DMS153 (cell line): ENCODE measurements at regions not wholly inside any gene's neighbourhood (a gene's known extent, or its start where the extent isn't known, plus 50 kb on each side); places are given as distances from the start of the nearest gene placed in this dataset.
"Not testable (repeated sequence)": the region's sequence is repeated elsewhere in the genome, so short reads cannot be mapped to it uniquely, and the experiment has no call there.

ENCODE experiments used
- DNase-seq: peaks from one replicate; lab custom pipeline; 2025; lab: John Stamatoyannopoulos, UW

DNA sequence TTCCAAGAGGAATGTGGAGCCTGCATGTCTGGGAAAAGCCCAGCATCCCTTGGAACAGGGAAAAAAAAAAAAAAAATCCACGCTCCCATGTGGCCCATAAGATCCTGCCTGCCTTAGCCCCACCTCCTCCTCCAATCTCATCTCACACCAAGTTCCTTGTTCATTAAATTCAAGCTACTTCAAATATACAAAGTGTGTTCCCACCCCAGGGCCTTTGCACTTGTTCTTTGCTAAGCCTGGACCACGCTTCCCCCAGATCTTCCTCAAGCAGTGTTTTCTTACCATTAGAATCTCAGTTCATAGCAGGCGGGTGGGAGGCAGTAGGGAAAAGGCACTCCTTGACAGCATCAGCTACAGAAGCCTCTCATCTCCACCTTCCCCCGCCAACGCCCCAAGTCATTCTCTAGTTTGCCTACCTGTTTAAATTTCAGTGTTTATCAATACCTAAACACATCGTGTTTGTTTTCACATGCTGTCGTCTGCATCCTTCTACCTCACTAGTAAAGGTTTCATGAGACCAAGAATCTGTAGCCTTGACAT lies 262.8 kb downstream of the FGFR2 start:
- no peak for DNase-seq

DNA sequence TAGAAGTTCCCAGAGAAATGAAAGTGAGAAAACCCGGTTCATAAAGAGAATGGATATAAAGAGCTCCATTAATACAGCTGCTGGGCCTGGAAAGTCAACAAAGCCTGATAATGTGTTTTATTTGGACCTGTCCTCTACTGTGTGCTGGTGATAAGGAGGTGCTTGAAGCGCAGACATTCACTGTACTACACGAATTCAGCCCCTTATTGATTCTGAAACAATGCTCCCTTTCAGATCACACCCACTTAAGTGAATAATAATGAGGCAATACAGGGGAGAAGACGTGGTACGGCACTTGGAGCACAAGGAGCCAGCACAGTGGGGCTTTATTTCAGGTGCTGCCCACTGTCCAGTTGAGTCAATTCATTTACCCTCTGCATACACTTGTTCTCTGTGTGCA lies 260.8 kb downstream of the FGFR2 start:
- peak; percentile 50 for DNase-seq

GRCh38 chr10:121338206-121338980 lies 259.9 kb downstream of the FGFR2 start:
- DNase-seq, result no peak

DNA sequence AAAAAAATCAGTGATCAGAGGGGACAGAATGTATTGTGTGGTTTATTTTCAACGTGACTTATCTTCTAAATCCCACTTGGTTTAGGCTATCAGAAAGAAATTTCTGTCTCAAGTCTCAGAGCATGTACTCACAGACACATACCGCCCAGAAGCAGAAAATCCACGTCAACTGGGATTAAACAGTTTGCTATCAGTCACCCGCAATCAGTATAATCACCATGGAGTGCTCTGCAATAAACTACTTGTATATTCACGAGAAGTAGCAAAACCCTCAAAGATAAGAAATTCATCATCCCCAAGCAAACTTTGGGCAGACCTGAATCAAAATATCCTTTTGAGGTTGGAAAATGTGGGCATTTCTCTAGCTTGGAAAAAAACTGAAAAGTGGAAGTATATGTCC lies 259.1 kb downstream of the FGFR2 start:
- DNase-seq, result no peak

- no peak for DNase-seq
Observed at GRCh38 chr10:121340271-121340831, 257.9 kb downstream of the FGFR2 start.

- DNase-seq, result no peak
Observed at GRCh38 chr10:121351540-121351939, 246.7 kb downstream of the FGFR2 start.

DNA sequence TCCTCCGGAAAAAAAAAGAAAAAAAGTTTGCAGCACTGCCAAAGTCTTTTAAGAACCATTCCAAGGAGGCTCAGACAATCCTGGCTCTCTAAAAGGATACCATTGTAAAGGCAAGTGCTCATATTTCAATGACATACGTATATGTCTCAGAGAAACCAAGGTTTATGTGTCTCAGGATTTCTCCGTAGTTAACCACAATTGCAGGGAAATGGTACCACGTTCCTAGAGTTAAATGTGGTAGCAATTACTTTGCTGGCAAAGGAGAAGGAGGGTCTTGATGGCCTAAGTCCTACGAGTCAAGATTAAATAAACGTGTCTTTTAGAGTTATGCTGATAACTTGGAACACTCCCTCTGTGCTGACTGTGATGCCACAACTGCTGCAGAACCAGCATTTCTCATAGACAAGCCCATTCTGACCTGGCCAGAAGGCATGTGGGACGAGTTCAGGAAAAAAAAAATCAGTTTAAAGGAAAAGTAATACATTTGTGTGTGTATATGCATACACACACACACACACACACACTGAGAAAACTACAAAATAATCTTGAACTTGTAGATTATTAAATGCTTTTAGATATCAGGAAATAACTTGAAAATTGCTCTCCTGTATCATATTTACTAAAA lies 245.9 kb downstream of the FGFR2 start:
- DNase-seq, result no peak

GRCh38 chr10:121355161-121355560 lies 243.1 kb downstream of the FGFR2 start:
- DNase-seq, result no peak

DNA sequence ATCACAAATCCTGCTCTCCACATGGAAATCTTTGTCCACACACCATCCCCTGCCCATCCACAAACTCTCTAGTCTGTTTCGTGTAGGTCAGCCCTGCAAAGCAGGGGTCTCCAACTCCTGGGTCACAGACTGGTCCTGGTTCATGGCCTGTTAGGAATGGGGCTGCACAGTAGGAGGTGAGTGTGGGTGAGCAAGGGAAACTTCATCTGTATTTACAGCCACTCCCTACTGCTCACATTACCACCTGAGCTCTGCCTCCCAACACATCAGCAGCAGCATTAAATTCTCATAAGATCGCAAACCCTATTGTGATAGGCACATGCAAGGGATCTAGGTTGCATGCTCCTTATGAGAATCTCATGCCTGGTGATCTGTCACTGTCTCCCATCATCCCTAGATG lies 242.1 kb downstream of the FGFR2 start:
- DNase-seq, result no peak

DNA sequence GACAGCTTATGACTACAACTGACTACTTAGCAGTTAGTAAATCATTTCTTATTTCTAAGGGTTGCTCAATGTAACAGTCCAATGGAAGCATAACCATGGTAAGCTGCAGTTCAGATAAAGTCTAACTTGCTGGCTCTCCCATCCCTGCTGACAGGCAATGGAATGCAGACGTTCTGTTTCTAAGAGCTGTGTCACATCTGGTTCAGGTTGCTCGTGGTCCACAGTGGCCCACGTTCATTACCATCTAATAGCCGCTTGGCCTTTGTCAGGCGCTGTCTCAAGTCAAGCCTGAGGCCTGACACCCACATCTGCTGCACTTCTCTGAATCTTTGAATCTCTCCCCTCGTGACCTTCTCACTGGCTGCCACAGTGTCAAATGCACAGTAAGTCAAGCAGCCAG lies 240.8 kb downstream of the FGFR2 start:
- no peak for DNase-seq

GRCh38 chr10:121362026-121362425 lies 236.2 kb downstream of the FGFR2 start:
- DNase-seq, result no peak

DNA sequence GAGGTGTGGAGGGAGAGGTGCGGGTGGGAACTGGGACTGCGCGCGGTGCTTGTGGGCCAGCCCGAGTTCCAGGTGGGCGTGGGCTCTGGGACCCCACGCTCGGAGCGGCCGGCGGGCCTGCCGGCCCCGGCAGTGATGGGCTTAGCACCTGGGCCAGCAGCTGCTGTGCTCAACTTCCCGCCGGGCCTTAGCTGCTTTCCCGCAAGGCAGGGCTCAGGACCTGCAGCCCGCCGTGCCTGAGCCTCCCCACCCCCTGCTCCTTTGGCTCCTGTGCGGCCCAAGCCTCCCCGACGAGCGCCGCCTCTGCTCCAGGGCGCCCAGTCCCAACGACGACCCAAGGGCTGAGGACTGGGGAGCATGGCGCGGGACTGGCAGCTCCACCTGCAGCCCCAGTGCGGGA lies 232.7 kb downstream of the FGFR2 start:
- DNase-seq, result no peak

DNA sequence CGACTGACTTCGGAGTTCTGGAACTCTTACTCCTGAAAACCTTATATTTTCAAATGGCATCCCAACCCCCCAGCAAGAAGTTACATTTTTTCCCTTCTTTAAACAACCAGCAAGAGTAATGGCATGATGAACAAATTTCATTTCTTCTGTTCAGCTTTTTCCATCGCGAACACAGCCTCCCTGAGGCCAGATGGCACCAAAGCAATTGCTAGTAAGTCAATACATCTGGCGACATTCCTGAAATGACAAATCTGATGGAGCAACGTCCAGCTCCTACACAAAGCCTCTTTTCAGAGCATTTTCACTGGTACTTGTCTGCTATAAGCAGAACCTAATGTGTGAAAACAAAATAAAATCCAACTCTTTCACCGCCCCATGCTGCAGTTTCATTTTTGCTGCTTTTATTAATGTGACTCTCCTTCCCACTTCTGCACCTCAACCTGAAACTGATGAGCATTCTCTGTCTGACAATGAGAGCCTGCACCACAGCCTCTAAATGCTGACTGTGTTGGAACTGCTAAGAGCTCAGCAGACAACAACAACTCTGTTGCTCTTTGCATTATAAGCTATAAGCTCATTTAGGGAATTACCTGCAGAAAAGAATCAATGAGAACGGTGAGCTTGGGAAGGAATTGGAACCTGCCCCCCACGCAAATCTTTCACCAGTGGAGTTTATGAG lies 229.8 kb downstream of the FGFR2 start:
- DNase-seq, result no peak

DNA sequence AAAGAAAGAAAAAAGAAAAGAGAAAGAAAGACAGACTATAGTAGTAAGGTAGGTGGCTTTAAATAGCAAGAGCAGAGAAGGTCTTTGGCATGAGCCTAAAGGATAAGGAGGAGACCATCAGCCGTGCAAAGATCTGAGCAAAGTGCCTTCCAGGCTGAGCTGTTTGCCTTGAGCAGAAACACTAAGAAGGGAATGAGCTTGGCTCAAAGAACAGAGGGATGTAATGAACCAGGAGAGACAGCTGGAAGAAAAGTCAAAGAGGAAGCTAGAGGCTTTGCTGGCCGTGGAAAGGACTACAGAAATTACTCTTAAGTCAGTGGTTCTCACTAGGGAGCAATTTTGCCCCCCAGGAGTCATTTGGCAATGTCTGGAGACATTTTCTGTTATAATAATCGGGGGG lies 228.6 kb downstream of the FGFR2 start:
- DNase-seq, result no peak

DNA sequence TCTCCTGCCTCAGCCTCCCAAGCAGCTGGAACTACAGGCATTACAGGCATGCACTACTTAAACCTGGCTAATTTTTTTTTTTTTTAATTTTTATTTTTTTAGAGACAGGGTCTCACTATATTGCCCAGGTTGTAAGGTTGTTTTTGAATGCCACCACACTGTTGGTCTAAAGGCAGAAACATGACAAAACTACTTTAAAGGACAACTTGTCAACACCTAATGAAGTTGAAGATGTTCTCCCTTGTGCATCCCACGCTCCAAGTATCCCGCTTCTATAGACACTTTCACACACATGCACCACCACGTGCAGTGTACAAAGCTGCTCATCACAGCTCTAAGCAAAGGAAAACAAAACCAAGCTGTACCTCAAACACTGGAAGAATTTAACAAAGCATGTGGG lies 226.4 kb downstream of the FGFR2 start:
- no peak for DNase-seq

DNA sequence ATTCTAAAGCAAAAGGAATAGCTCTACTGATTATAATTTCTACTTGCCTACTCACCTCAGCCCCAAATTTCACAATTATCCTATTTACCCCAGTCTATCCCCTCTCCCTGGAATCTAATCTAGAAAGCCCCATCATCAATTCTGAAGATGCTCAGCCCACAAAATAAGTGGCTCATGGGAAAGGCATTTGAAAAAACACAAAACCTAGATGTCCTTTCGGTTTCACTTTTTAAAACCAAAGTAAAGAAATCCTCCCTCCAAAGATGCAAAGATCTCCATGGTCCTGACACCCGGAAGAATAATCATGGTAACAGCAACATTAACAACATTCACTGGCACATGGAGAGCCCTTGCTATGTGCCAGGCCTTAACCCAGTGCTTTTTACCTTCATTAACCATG lies 224.8 kb downstream of the FGFR2 start:
- DNase-seq, result no peak

DNA sequence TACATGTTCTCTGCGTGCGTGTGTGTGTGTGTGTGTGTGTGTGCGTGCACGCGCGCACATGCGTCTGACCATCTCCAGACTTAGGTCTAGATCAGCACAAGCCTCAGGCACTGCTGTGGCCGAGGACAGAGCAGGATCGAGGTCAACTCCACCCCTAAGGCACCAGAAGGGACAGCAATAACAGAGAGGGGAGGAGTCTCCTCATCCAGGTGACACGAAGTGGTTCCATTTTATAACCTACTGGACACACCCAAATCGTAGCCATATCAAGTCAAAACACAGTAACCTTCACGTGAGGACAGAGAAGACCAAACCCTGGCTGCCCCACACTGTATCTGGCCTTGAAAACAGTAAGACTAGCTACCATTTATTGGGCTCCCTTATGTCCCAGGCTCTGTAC lies 224.1 kb downstream of the FGFR2 start:
- no peak for DNase-seq

GRCh38 chr10:121375172-121375571 lies 223.1 kb downstream of the FGFR2 start:
- DNase-seq, result no peak

GRCh38 chr10:121378251-121378801 lies 219.9 kb downstream of the FGFR2 start:
- no peak for DNase-seq

GRCh38 chr10:121379013-121379412 lies 219.2 kb downstream of the FGFR2 start:
- no peak for DNase-seq

DNA sequence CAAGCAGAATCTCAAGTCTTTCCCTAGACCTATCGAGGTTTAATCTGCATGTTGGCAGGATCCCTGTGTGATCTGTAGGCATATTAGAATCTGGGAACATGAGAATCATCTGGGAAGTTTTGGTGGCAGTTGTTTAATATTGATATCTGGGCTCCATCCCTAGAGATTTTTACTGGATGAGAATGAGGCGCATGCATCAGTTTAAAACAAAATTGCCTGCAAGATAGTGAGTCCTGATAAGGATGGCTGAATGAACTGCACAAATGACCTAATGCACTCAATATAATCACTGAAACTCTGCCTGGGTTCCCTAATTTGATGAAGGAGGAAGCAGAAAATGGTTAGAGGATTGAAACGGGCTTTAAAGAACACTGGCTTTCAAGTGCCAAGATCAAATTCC lies 218.0 kb downstream of the FGFR2 start:
- no peak for DNase-seq

GRCh38 chr10:121382029-121382520 lies 216.2 kb downstream of the FGFR2 start:
- DNase-seq, result not testable (repeated sequence)
